Upper lobe of right lung (tissue), 1 donor: ENCODE measurements at regions not wholly inside any gene's neighbourhood (a gene's known extent, or its start where the extent isn't known, plus 50 kb on each side); places are given as distances from the start of the nearest gene placed in this dataset.
"Not testable (repeated sequence)": the region's sequence is repeated elsewhere in the genome, so short reads cannot be mapped to it uniquely, and the experiment has no call there.

Experiments used
- ATAC-seq: fragments of 200-7000 bp; cut with Tn5 transposase; one replicate; pipeline ENCODE4 v1.9.1; 2020; ENCODE audit warnings: mild to moderate bottlenecking, moderate library complexity
- DNase-seq: peaks from one replicate; pipeline ENCODE4 v3.0.0-alpha.2; 2020
- H3K27ac ChIP-seq: fragments of 200-600 bp; one replicate; pipeline ENCODE4 v1.8.0; 2022
- H3K27me3 ChIP-seq: fragments of 200-600 bp; one replicate; pipeline ENCODE4 v1.8.0; 2022; ENCODE audit warnings: mild to moderate bottlenecking
- H3K36me3 ChIP-seq: fragments of 200-600 bp; one replicate; pipeline ENCODE4 v1.8.0; 2022
- H3K4me1 ChIP-seq: fragments of 200-600 bp; one replicate; pipeline ENCODE4 v1.8.0; 2022
- H3K4me3 ChIP-seq: fragments of 200-600 bp; one replicate; pipeline ENCODE4 v1.8.0; 2022; ENCODE audit warnings: mild to moderate bottlenecking
- H3K9me3 ChIP-seq: fragments of 200-600 bp; one replicate; pipeline ENCODE4 v1.8.0; 2022
- CTCF ChIP-seq: fragments of 200-600 bp; IDR thresholded peaks from one replicate; pipeline ENCODE4 v1.8.0; 2022; ENCODE audit warnings: antibody characterized with exemption
- intact Hi-C: fragments of 100-400 bp; cut with DNase I; formaldehyde crosslinking; loops from one replicate; pipeline ENCODE4 v1.11.0; 2022
- donor health status: DM: no; HTN: yes; CAD: no; lungs with severe emphysema.

GRCh38 chr5:51691538-51692079 is 308.4 kb downstream of the ISL1 start:
- H3K36me3 ChIP-seq = no peaks in the 10 kb centered on the region
- intact Hi-C loops = no loop called here
- peaks cover 6% of the 10 kb centered on the region for H3K9me3 ChIP-seq
- H3K4me1 ChIP-seq = no peaks in the 10 kb centered on the region
- no peak for ATAC-seq
- no peak overlapping the region for H3K27ac ChIP-seq
- no peak for DNase-seq
- no peak overlapping the region for H3K4me3 ChIP-seq
- no peak for TF ChIP-seq CTCF
- H3K27me3 ChIP-seq = no peaks in the 10 kb centered on the region

- H3K27me3 ChIP-seq = no peaks in the 10 kb centered on the region
- H3K9me3 ChIP-seq = peaks cover 6% of the 10 kb centered on the region
- no peak overlapping the region for H3K27ac ChIP-seq
- ATAC-seq (no peak), DNase-seq (no peak)
- H3K36me3 ChIP-seq = no peaks in the 10 kb centered on the region
- H3K4me1 ChIP-seq = no peaks in the 10 kb centered on the region
- TF ChIP-seq CTCF = no peak
- intact Hi-C loops = no loop called here
- H3K4me3 ChIP-seq = no peak overlapping the region
Observed at GRCh38 chr5:51694826-51695225, 311.6 kb downstream of the ISL1 start.

DNA sequence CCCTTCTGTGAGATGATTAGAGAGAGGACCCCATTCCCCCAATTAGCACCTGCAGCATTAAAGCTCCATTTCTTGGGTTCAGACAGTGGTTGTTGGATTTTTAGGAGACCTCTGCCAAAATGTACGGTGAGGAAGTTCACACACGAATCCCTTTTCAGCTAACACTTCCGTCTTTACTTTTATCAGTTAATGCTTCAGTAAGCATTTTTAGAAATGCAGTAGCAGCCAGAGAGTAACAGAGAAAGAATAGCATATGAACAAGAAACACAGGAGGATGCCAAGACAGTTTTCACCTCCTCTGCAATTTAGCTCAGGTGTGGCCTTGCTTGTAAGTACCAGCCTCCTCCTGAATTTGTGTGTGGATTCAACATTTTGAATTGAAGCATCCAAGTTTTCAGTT is 312.9 kb downstream of the ISL1 start:
- DNase-seq (no peak), ATAC-seq (no peak)
- no peak overlapping the region for H3K27ac ChIP-seq
- intact Hi-C loops = no loop called here
- H3K36me3 ChIP-seq = no peaks in the 10 kb centered on the region
- TF ChIP-seq CTCF = no peak
- H3K27me3 ChIP-seq = no peaks in the 10 kb centered on the region
- no peak overlapping the region for H3K4me3 ChIP-seq
- peaks cover 6% of the 10 kb centered on the region for H3K9me3 ChIP-seq
- H3K4me1 ChIP-seq = no peaks in the 10 kb centered on the region

DNA sequence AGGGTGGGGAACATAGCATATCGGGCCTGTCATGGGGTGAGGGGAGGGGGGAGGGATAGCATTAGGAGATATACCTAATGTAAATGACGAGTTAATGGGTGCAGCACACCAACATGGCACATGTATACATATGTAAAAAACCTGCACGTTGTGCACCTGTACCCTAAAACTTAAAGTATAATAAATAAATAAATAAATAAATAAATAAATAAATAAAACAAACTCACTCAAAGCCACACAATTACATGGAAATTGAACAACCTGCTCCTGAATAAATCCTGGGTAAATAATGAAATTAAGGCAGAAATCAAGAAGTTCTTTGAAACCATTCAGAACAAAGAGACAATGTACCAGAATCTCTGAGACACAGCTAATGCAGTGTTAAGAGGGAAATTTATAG is 318.8 kb downstream of the ISL1 start:
- ATAC-seq, DNase-seq, H3K4me3 ChIP-seq, H3K36me3 ChIP-seq, H3K27ac ChIP-seq, H3K27me3 ChIP-seq, intact Hi-C loops, H3K4me1 ChIP-seq, H3K9me3 ChIP-seq: not testable (repeated sequence)

DNA sequence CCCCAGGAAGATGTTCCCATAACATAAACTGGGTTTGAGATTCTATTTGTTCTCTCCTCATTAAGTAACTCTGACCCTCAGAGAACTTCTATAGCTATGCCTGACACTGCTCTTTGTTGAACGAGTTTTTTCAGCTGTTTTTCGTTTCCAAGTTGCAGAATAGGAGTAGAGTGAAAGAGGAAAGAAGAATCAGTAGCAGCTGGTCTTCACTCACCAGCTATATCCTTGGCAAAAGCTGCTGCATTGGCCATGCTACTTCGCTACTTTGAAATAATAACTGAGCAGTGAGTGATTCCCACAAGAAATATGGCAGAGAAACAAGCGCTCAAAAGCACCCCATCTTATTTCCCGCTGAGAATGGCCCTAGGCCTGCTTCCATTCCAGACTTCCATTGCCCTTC is 329.0 kb downstream of the ISL1 start:
- Histone ChIP-seq H3K9me3 (no peaks in the 10 kb centered on the region), H3K27me3 (no peaks in the 10 kb centered on the region), H3K4me3 (no peak overlapping the region), H3K27ac (no peak overlapping the region), H3K36me3 (no peaks in the 10 kb centered on the region), H3K4me1 (no peaks in the 10 kb centered on the region)
- DNase-seq (no peak), ATAC-seq (no peak)
- intact Hi-C loops = no loop called here
- TF ChIP-seq CTCF = no peak

DNA sequence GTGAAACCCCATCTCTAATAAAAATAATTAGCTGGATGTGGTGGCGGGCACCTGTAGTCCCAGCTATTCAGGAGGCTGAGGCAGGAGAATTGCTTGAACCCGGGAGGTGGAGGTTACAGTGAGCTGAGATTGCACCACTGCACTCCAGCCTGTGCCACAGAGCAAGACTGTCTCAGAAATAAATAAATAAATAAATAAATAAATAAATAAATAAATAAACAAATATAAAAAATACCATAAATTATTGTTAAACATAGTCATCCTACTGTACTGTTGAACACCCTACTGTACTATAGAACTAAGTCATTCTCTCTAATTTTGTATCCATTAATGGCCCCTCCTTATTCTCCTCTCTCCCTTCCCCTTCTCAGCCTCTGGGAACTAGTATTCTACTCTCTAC is 332.2 kb downstream of the ISL1 start:
- ATAC-seq, H3K4me1 ChIP-seq, H3K4me3 ChIP-seq, DNase-seq, intact Hi-C loops, H3K27me3 ChIP-seq, H3K36me3 ChIP-seq, H3K27ac ChIP-seq, H3K9me3 ChIP-seq: not testable (repeated sequence)

DNA sequence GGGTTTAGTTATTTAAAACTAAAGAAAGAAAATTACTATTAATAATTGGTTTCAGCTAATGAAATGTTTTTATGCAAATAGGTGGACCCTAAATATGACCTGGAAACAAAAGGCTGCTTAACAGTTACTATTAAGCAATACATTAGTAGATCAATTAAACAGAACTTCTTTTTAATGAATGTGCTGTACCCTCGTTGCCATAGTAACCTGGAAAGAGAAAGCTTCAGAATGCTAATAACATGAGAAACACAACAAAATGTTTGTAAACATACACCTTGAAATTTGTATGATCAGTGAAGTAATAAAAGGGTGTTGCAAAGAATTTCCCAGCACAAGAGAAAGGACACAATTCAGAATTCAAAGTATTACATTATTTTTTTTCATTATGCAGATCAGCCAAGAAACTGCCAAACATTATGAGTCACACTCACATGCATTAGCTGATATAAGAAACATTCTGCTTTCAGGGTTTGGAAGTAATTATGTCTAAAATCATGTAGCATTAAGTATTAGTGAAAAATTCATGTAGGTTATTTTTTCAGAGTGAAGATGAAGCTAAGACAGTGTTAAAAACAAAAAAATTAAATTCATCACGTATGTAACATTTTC is 348.3 kb downstream of the ISL1 start:
- H3K36me3 ChIP-seq = no peaks in the 10 kb centered on the region
- no peak overlapping the region for H3K4me3 ChIP-seq
- no peaks in the 10 kb centered on the region for H3K27me3 ChIP-seq
- DNase-seq (no peak), ATAC-seq (no peak)
- no peaks in the 10 kb centered on the region for H3K4me1 ChIP-seq
- H3K9me3 ChIP-seq = no peaks in the 10 kb centered on the region
- no peak overlapping the region for H3K27ac ChIP-seq
- intact Hi-C loops = no loop called here
- TF ChIP-seq CTCF = no peak
